ENCODE measurements at regions not wholly inside any gene's neighbourhood (a gene's known extent, or its start where the extent isn't known, plus 50 kb on each side); places are given as distances from the start of the nearest gene placed in this dataset.

GRCh38 chr2:30372826-30373225, 74.2 kb upstream of the LCLAT1 start:
- intact Hi-C loops (cut with micrococcal nuclease): no loop called here
- Mint-ChIP-seq H3K9me3 (peaks cover 0 to 3% (median 0%) of the 10 kb centered on the region in 7 donors), H3K27me3 (ENCODE audit: low read depth in 3 of 3) (peaks cover 5 to 12% (median 9%) of the 10 kb centered on the region in 3 donors), H3K4me3 (no peak overlapping the region), H3K27ac (no peak overlapping the region), H3K36me3 (no peaks in the 10 kb centered on the region), H3K4me1 (no peaks in the 10 kb centered on the region)
- Histone ChIP-seq H3K27ac (ENCODE audit: low read depth in 1 of 2, low read length in 2 of 2) (no peak overlapping the region), H3K27me3 (ENCODE audit: control insufficient read depth in 2 of 2, insufficient read depth in 2 of 2, low read length in 2 of 2) (no peaks in the 10 kb centered on the region), H3K9ac (ENCODE audit: insufficient read depth, low read length, poor library complexity, severe bottlenecking) (no peak overlapping the region), H3K36me3 (replicated peaks in 1 of 2; ENCODE audit: control insufficient read depth in 1 of 2, insufficient read depth in 2 of 2, low read length in 2 of 2) (no peaks in the 10 kb centered on the region), H3K4me1 (ENCODE audit: control insufficient read depth in 1 of 2, insufficient read depth in 2 of 2, low read length in 2 of 2) (no peaks in the 10 kb centered on the region), H3K4me2 (replicated peaks; ENCODE audit: extremely low read depth, low read length, poor library complexity, severe bottlenecking) (no peak overlapping the region), H3K4me3 (replicated peaks in 1 of 3; ENCODE audit: low read depth in 2 of 3, low read length in 3 of 3) (no peak overlapping the region), H4K20me1 (ENCODE audit: insufficient read depth, low read length) (no peaks in the 10 kb centered on the region), H2AFZ (ENCODE audit: insufficient read depth, low read depth, low read length, poor library complexity, severe bottlenecking) (no peak overlapping the region), H3K9me3 (replicated peaks in 1 of 2; ENCODE audit: control insufficient read depth in 1 of 2, insufficient read depth in 1 of 2, low read length in 2 of 2) (no peaks in the 10 kb centered on the region), H3K79me2 (ENCODE audit: insufficient read depth, low read length) (no peaks in the 10 kb centered on the region)
- no peak for DNase-seq
- TF ChIP-seq CTCF (IDR thresholded peaks at IDR 0.05): no peak

- Mint-ChIP-seq H3K36me3 (no peaks in the 10 kb centered on the region), H3K27ac (no peak overlapping the region), H3K9me3 (peaks cover 0 to 2% (median 0%) of the 10 kb centered on the region in 7 donors), H3K4me1 (no peaks in the 10 kb centered on the region), H3K4me3 (no peak overlapping the region), H3K27me3 (ENCODE audit: low read depth in 3 of 3) (peaks cover 5 to 9% (median 7%) of the 10 kb centered on the region in 3 donors)
- Histone ChIP-seq H3K27me3 (ENCODE audit: control insufficient read depth in 2 of 2, insufficient read depth in 2 of 2, low read length in 2 of 2) (no peaks in the 10 kb centered on the region), H3K79me2 (ENCODE audit: insufficient read depth, low read length) (no peaks in the 10 kb centered on the region), H3K27ac (ENCODE audit: low read depth in 1 of 2, low read length in 2 of 2) (no peak overlapping the region), H3K4me3 (replicated peaks in 1 of 3; ENCODE audit: low read depth in 2 of 3, low read length in 3 of 3) (no peak overlapping the region), H3K9me3 (replicated peaks in 1 of 2; ENCODE audit: control insufficient read depth in 1 of 2, insufficient read depth in 1 of 2, low read length in 2 of 2) (no peaks in the 10 kb centered on the region), H3K4me2 (replicated peaks; ENCODE audit: extremely low read depth, low read length, poor library complexity, severe bottlenecking) (no peak overlapping the region), H3K9ac (ENCODE audit: insufficient read depth, low read length, poor library complexity, severe bottlenecking) (no peak overlapping the region), H3K4me1 (ENCODE audit: control insufficient read depth in 1 of 2, insufficient read depth in 2 of 2, low read length in 2 of 2) (no peaks in the 10 kb centered on the region), H2AFZ (ENCODE audit: insufficient read depth, low read depth, low read length, poor library complexity, severe bottlenecking) (no peak overlapping the region), H3K36me3 (replicated peaks in 1 of 2; ENCODE audit: control insufficient read depth in 1 of 2, insufficient read depth in 2 of 2, low read length in 2 of 2) (no peaks in the 10 kb centered on the region), H4K20me1 (ENCODE audit: insufficient read depth, low read length) (no peaks in the 10 kb centered on the region)
- no peak for DNase-seq
- intact Hi-C loops (cut with micrococcal nuclease): no loop called here
- no peak for TF ChIP-seq CTCF (IDR thresholded peaks at IDR 0.05)
- 95% methylated on average over 8 of the region's 9 CpGs for WGBS (ENCODE audit: insufficient coverage)
These were observed 73.2 kb upstream of the LCLAT1 start for GRCh38 chr2:30373881-30374302.

Measured in CD14-positive monocyte (primary cell).